ENCODE measurements at regions not wholly inside any gene's neighbourhood (a gene's known extent, or its start where the extent isn't known, plus 50 kb on each side); places are given as distances from the start of the nearest gene placed in this dataset.

DNA sequence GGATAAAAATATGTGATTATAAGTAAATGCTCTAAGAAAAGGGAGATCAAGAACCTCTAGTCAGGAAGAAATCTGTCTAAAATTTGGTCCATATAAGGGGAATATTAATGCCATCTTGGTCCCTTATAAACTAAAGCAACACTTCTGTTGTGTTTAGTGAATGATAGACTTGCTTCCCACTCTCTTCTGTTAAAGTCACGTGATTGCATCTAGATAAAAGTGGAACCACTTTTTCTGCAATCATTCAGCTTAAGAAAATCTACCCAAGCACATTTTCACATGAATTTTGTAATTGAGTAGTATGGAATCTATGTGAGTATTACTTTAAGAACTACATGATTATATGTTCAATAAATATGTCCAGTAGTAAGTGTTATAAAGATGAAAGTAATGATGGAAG lies 782.9 kb upstream of the MIR17HG start:
- POLR2A ChIA-PET = no interaction called here
- CTCF ChIA-PET (ENCODE audit: low intra/inter-chr PET ratio) = no interaction called here
- DNase-seq (ENCODE audit: extremely low read depth in 1 of 4, low spot score in 3 of 4) = no peak
- ATAC-seq = no peak
- intact Hi-C loops (cut with micrococcal nuclease) (no loop called here), in situ Hi-C loops (cut with MboI) (no loop called here)
- BruUV-seq (replicated peaks) = no TSS peak
- WGBS (ENCODE audit: insufficient coverage, low coverage, missing lambda C conversion rate) = 0% methylated on average over 1 of the region's 1 CpG
- no peak overlapping the region for H3K9ac ChIP-seq (ENCODE audit: insufficient read depth in 1 of 2, low read depth in 2 of 2, low read length in 2 of 2)
- no peak overlapping the region for H3K4me2 ChIP-seq (ENCODE audit: insufficient read depth, low read length)
- no peak for FAIRE-seq
- no peaks in the 10 kb centered on the region for H3K27me3 ChIP-seq (ENCODE audit: control insufficient read depth in 2 of 2, insufficient read depth in 2 of 2, low read length in 2 of 2)
- TF ChIP-seq ZBED1 (IDR thresholded peaks at IDR 0.05) (no peak), KLF6 (CRISPR knock-in tag; IDR thresholded peaks at IDR 0.05; ENCODE audit: borderline replicate concordance) (no peak), CBFA2T2 (conservative IDR thresholded peaks at IDR 0.05) (peak; percentile 41), TFE3 (CRISPR knock-in tag; IDR thresholded peaks at IDR 0.05) (peak; percentile 98), EGR1 (conservative IDR thresholded peaks at IDR 0.05) (no peak), CBX1 (IDR thresholded peaks at IDR 0.05; ENCODE audit: low read depth) (no peak), ZNF347 (CRISPR knock-in tag; IDR thresholded peaks at IDR 0.05; ENCODE audit: low read depth) (no peak), NCOA1 (IDR thresholded peaks at IDR 0.05; ENCODE audit: low read depth) (no peak), POLR3A (IDR thresholded peaks at IDR 0.05; ENCODE audit: borderline replicate concordance, extremely low read depth, insufficient read depth, insufficient read length) (no peak), HNRNPH1 (optimal IDR thresholded peaks at IDR 0.05; ENCODE audit: low read depth, low read length) (no peak), CEBPB (tag; IDR thresholded peaks at IDR 0.05) (no peak), TOE1 (IDR thresholded peaks at IDR 0.05; ENCODE audit: borderline replicate concordance) (peak; percentile 75; the same call in 1 of the 2 replicates), TOE1 (CRISPR knock-in tag; IDR thresholded peaks at IDR 0.05; ENCODE audit: borderline replicate concordance, low read depth) (no peak), CGGBP1 (CRISPR knock-in tag; IDR thresholded peaks at IDR 0.05) (no peak), RAD51 (IDR thresholded peaks at IDR 0.05; ENCODE audit: borderline replicate concordance, low read depth) (peak; percentile 73; the same call in 1 of the 2 replicates), ZNF696 (CRISPR knock-in tag; conservative IDR thresholded peaks at IDR 0.05) (no peak)
- TF ChIP-seq, protein P1, sequence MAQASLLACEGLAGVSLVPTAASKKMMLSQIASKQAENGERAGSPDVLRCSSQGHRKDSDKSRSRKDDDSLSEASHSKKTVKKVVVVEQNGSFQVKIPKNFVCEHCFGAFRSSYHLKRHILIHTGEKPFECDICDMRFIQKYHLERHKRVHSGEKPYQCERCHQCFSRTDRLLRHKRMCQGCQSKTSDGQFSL (CRISPR knock-in tag; IDR thresholded peaks at IDR 0.05) = no peak
- TF ChIP-seq, protein P1 (tag; IDR thresholded peaks at IDR 0.05) = no peak
- no peak overlapping the region for H3K27ac ChIP-seq (ENCODE audit: extremely low read depth, low read depth, low read length)
- H3K9me1 ChIP-seq (ENCODE audit: control insufficient read depth, insufficient read depth, low read length) = no peaks in the 10 kb centered on the region
- H3K4me1 ChIP-seq (replicated peaks in 1 of 2; ENCODE audit: control insufficient read depth in 2 of 2, insufficient read depth in 2 of 2, low read length in 2 of 2) = no peaks in the 10 kb centered on the region; a peak in 1 of 5 replicates
- H4K20me1 ChIP-seq (replicated peaks; ENCODE audit: control insufficient read depth, insufficient read depth, low read length) = no peaks in the 10 kb centered on the region
- H2AFZ ChIP-seq (ENCODE audit: low read depth, low read length) = no peak overlapping the region
- no peaks in the 10 kb centered on the region for H3K79me2 ChIP-seq (ENCODE audit: control insufficient read depth, insufficient read depth, low read length)
- H3K36me3 ChIP-seq (ENCODE audit: control insufficient read depth, insufficient read depth, low read length) = no peaks in the 10 kb centered on the region
- H3K4me3 ChIP-seq = no peak overlapping the region
- peaks cover 4% of the 10 kb centered on the region; the same call in 1 of the 2 replicates for H3K9me3 ChIP-seq (replicated peaks; ENCODE audit: control insufficient read depth, insufficient read depth, low read depth, low read length)

Measured in K562 (cell line).